ENCODE measurements at regions not wholly inside any gene's neighbourhood (a gene's known extent, or its start where the extent isn't known, plus 50 kb on each side); places are given as distances from the start of the nearest gene placed in this dataset.

DNA sequence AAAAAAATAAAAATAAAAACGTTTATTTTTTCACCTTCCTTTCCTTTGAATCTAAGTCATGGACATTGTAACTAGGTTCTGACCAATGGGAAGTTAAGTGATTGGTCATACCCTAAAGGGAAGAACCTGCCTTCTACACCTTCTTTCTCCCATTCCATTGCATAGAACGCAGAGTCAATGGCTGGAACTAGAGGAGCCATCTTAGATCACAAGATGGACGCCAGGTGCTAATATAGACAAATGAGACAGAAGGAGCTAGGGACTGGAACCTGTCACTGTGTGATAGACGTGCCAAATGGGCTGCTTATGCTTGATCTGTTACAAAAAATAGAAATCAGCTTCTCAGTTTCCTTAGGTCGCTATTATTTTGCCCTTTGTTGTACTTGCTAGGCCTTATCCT lies 606.6 kb downstream of the MED13L start:
- peaks cover 22% of the 10 kb centered on the region for H3K4me1 ChIP-seq
- no peaks in the 10 kb centered on the region for H3F3A ChIP-seq (ENCODE audit: low read depth)
- H3K9me3 Mint-ChIP-seq = no peaks in the 10 kb centered on the region
- no peak overlapping the region for H3K9ac ChIP-seq
- H3K27ac ChIP-seq = no peak overlapping the region
- no peak for TF ChIP-seq EZH2phosphoT487 (IDR thresholded peaks at IDR 0.05)
- TF ChIP-seq, protein P1, sequence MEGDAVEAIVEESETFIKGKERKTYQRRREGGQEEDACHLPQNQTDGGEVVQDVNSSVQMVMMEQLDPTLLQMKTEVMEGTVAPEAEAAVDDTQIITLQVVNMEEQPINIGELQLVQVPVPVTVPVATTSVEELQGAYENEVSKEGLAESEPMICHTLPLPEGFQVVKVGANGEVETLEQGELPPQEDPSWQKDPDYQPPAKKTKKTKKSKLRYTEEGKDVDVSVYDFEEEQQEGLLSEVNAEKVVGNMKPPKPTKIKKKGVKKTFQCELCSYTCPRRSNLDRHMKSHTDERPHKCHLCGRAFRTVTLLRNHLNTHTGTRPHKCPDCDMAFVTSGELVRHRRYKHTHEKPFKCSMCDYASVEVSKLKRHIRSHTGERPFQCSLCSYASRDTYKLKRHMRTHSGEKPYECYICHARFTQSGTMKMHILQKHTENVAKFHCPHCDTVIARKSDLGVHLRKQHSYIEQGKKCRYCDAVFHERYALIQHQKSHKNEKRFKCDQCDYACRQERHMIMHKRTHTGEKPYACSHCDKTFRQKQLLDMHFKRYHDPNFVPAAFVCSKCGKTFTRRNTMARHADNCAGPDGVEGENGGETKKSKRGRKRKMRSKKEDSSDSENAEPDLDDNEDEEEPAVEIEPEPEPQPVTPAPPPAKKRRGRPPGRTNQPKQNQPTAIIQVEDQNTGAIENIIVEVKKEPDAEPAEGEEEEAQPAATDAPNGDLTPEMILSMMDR (IDR thresholded peaks at IDR 0.05) = no peak
- no peak for TF ChIP-seq EZH2 (IDR thresholded peaks at IDR 0.05)
- H3K27ac Mint-ChIP-seq = no peak overlapping the region
- DNase-seq (ENCODE audit: low spot score) = no peak
- no peak overlapping the region for H3K4me3 ChIP-seq
- H3K27me3 ChIP-seq = no peaks in the 10 kb centered on the region
- no peak overlapping the region for H3K4me3 Mint-ChIP-seq
- no peaks in the 10 kb centered on the region for H3K79me2 ChIP-seq (ENCODE audit: low read depth)
- no peaks in the 10 kb centered on the region for H3K36me3 ChIP-seq
- H4K20me1 ChIP-seq (ENCODE audit: low read depth) = no peaks in the 10 kb centered on the region
- H2AFZ ChIP-seq (replicated peaks) = peak overlapping the region; percentile 34
- no peaks in the 10 kb centered on the region for H3K9me3 ChIP-seq (ENCODE audit: low read depth)
- H3K4me1 Mint-ChIP-seq = peaks cover 16% of the 10 kb centered on the region
- H3K4me2 ChIP-seq = no peak overlapping the region
- H3K27me3 Mint-ChIP-seq (ENCODE audit: insufficient read depth, low read depth) = peaks cover 16% of the 10 kb centered on the region
- no peaks in the 10 kb centered on the region for H3K36me3 Mint-ChIP-seq

DNA sequence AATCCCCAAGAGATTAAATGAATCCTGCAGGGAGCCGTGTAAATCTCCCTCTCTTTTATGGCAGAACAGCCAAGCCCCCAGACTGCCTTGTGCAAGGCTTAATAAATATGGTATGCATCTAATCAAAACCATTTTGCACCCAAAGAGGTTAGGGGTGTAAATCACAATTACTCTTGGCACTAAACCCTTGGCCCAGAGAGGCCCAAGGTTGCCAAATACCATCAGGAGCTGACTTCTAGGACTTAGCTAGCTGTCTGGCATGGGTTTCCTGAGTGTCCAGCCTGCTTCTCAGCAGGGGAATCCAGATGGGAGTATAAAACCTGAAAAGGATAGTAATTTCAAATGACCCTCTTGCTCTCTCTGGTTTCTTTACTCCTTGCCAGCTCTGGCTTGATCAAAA lies 610.4 kb downstream of the MED13L start:
- Mint-ChIP-seq H3K27me3 (ENCODE audit: insufficient read depth, low read depth) (peaks cover 15% of the 10 kb centered on the region), H3K4me3 (no peak overlapping the region), H3K9me3 (no peaks in the 10 kb centered on the region), H3K27ac (no peak overlapping the region), H3K4me1 (peaks cover 12% of the 10 kb centered on the region), H3K36me3 (no peaks in the 10 kb centered on the region)
- TF ChIP-seq, protein P1 (IDR thresholded peaks at IDR 0.05) = no peak
- no peak for TF ChIP-seq EZH2 (IDR thresholded peaks at IDR 0.05)
- TF ChIP-seq EZH2phosphoT487 (IDR thresholded peaks at IDR 0.05) = no peak
- Histone ChIP-seq H3K9ac (no peak overlapping the region), H3K9me3 (ENCODE audit: low read depth) (no peaks in the 10 kb centered on the region), H3K4me2 (no peak overlapping the region), H3K79me2 (ENCODE audit: low read depth) (no peaks in the 10 kb centered on the region), H3K36me3 (no peaks in the 10 kb centered on the region), H3K4me3 (no peak overlapping the region), H2AFZ (replicated peaks) (no peak overlapping the region), H3K4me1 (peaks cover 22% of the 10 kb centered on the region), H3K27me3 (no peaks in the 10 kb centered on the region), H3F3A (ENCODE audit: low read depth) (no peaks in the 10 kb centered on the region), H4K20me1 (ENCODE audit: low read depth) (no peaks in the 10 kb centered on the region), H3K27ac (no peak overlapping the region)
- peak; percentile 34 for DNase-seq (ENCODE audit: low spot score)

DNA sequence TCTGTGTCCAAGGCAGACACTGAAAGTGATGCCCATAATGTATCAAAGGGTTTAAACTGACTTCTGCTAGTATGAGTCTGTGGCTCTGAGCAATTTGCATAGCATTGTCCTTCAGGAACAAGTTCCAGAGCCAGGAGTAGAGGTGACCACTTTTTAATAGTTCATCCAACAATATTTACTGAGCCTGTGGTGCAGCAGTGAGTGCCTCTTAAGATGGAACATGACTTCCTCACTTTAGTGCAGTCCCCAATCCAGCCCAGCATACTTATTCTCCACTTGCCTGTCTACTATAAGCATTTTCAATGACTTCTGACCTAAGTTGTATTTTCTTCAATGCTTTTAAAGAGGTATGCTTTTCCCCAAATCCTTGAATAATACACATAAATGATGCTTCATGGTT lies 611.3 kb downstream of the MED13L start:
- no peak overlapping the region for H2AFZ ChIP-seq (replicated peaks)
- no peak overlapping the region for H3K4me3 ChIP-seq
- no peak for DNase-seq (ENCODE audit: low spot score)
- no peaks in the 10 kb centered on the region for H3K36me3 Mint-ChIP-seq
- H3K4me1 ChIP-seq = peaks cover 18% of the 10 kb centered on the region
- no peaks in the 10 kb centered on the region for H3K9me3 Mint-ChIP-seq
- peaks cover 11% of the 10 kb centered on the region for H3K27me3 Mint-ChIP-seq (ENCODE audit: insufficient read depth, low read depth)
- TF ChIP-seq, protein P1 (IDR thresholded peaks at IDR 0.05) = no peak
- TF ChIP-seq EZH2 (IDR thresholded peaks at IDR 0.05) (no peak), EZH2phosphoT487 (IDR thresholded peaks at IDR 0.05) (no peak)
- H3K9ac ChIP-seq = no peak overlapping the region
- H4K20me1 ChIP-seq (ENCODE audit: low read depth) = no peaks in the 10 kb centered on the region
- no peaks in the 10 kb centered on the region for H3F3A ChIP-seq (ENCODE audit: low read depth)
- no peaks in the 10 kb centered on the region for H3K36me3 ChIP-seq
- no peak overlapping the region for H3K4me3 Mint-ChIP-seq
- no peak overlapping the region for H3K27ac ChIP-seq
- H3K79me2 ChIP-seq (ENCODE audit: low read depth) = no peaks in the 10 kb centered on the region
- H3K27ac Mint-ChIP-seq = no peak overlapping the region
- peaks cover 12% of the 10 kb centered on the region for H3K4me1 Mint-ChIP-seq
- no peaks in the 10 kb centered on the region for H3K9me3 ChIP-seq (ENCODE audit: low read depth)
- no peak overlapping the region for H3K4me2 ChIP-seq
- no peaks in the 10 kb centered on the region for H3K27me3 ChIP-seq
